Stimulated activated CD4-positive, alpha-beta T cell treated with anti-CD3 and anti-CD28 coated beads, Interleukin-15, amount 100 ng/mL, for 48 hours (primary cell): ENCODE measurements at regions not wholly inside any gene's neighbourhood (a gene's known extent, or its start where the extent isn't known, plus 50 kb on each side); places are given as distances from the start of the nearest gene placed in this dataset.

Experiments
- DNase-seq, 2 donors: peaks; one replicate each; pipeline ENCODE4 v3.0.0-alpha.2; 2020; ENCODE audit warnings: low read depth in 2 of 2

- no peak for DNase-seq
Observed at GRCh38 chr4:22217480-22217879, 268.9 kb upstream of the KCNIP4 start.

- DNase-seq: no peak
Observed at GRCh38 chr4:22216278-22216677, 267.7 kb upstream of the KCNIP4 start.

- DNase-seq: no peak
Observed at GRCh38 chr4:22215084-22215483, 266.5 kb upstream of the KCNIP4 start.

GRCh38 chr4:22203711-22204011 is 255.1 kb upstream of the KCNIP4 start:
- no peak for DNase-seq

- no peak for DNase-seq
Observed at GRCh38 chr4:22202975-22203710, 254.6 kb upstream of the KCNIP4 start.

GRCh38 chr4:22202246-22202974 is 253.8 kb upstream of the KCNIP4 start:
- DNase-seq: no peak

- DNase-seq: no peak
Observed at GRCh38 chr4:22201256-22201655, 252.7 kb upstream of the KCNIP4 start.

GRCh38 chr4:22196551-22196950 is 248.0 kb upstream of the KCNIP4 start:
- no peak for DNase-seq

GRCh38 chr4:22192084-22192511 is 243.5 kb upstream of the KCNIP4 start:
- DNase-seq: no peak

GRCh38 chr4:22191565-22191964 is 243.0 kb upstream of the KCNIP4 start:
- DNase-seq: no peak

GRCh38 chr4:22190855-22191254 is 242.3 kb upstream of the KCNIP4 start:
- DNase-seq: no peak

GRCh38 chr4:22187203-22187820 is 238.7 kb upstream of the KCNIP4 start:
- DNase-seq: no peak

- no peak for DNase-seq
Observed at GRCh38 chr4:22181736-22182135, 233.2 kb upstream of the KCNIP4 start.

- no peak for DNase-seq
Observed at GRCh38 chr4:22179124-22179874, 230.7 kb upstream of the KCNIP4 start.

GRCh38 chr4:22174640-22175039 is 226.1 kb upstream of the KCNIP4 start:
- DNase-seq: no peak

GRCh38 chr4:22170353-22170752 is 221.8 kb upstream of the KCNIP4 start:
- no peak for DNase-seq

GRCh38 chr4:22167201-22167600 is 218.6 kb upstream of the KCNIP4 start:
- DNase-seq: no peak

- no peak for DNase-seq
Observed at GRCh38 chr4:22162454-22162853, 213.9 kb upstream of the KCNIP4 start.

GRCh38 chr4:22130741-22131140 is 182.2 kb upstream of the KCNIP4 start:
- no peak for DNase-seq

- no peak for DNase-seq
Observed at GRCh38 chr4:22129454-22130029, 181.0 kb upstream of the KCNIP4 start.

GRCh38 chr4:22122062-22122461 is 173.5 kb upstream of the KCNIP4 start:
- DNase-seq: no peak

- no peak for DNase-seq
Observed at GRCh38 chr4:22115262-22115661, 166.7 kb upstream of the KCNIP4 start.
